Fibroblast of gingiva (primary cell): ENCODE measurements at regions not wholly inside any gene's neighbourhood (a gene's known extent, or its start where the extent isn't known, plus 50 kb on each side); places are given as distances from the start of the nearest gene placed in this dataset.

Experiments used
- DNase-seq: peaks from one replicate; pipeline ENCODE4 v3.0.0-alpha.2; 2011; ENCODE audit warnings: low read depth

DNA sequence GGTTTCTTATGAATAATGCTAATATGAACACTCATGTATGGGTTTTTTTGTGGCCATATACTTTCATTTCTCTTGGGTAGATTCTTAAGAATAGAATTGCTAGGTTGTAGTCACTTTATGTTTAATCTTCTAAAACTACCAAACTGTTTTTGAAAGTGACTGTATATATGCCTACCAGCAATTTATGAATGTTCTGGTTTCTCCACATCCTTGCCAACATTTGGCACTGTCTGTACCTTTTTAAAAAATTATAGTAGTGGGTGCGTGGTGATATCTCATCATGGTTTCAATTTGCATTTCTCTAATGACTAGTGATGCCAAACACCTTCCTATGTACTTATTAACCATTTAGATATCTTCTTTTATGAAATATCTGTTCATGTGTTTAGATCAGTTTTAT is 110.6 kb upstream of the RIOK3 start:
- DNase-seq, result no peak

DNA sequence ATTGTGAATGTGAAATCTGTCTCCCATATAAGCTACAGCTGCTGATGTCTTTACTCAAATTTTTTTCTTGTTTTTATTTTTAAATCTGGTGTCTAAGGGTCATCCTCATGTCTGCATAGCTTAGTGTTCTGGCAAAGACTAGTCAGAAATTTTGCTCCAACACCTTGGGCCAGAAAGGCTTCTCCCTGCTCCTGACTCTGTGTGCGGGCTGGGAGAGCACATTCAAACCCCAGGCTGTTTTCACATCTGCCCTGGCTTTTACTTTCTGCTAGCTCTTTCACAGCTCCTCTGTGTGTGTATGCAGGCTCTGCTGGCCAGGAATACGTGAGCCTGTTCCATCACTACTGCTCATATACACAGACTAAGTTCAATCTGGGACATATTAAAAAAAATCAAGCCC is 102.9 kb upstream of the RIOK3 start:
- DNase-seq, result no peak

DNA sequence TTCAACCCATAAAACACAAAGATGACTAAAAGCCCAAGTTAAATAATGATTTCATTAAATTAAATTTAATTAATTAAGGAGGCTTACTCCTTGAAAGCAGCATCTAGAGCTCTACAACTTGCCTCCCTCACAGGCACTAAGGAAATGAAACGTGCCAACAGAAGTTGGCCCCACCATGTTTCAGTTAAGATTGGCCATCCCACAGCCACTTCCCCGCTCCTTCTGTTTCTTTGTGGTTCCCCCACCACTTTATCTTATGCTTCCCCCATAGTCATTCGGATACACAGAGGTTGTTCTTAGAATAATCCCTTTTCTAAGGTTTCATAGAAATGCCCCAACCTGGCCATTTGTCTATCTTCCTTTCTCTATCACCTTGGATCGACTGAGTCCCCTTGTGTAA is 101.6 kb upstream of the RIOK3 start:
- DNase-seq, result no peak

DNA sequence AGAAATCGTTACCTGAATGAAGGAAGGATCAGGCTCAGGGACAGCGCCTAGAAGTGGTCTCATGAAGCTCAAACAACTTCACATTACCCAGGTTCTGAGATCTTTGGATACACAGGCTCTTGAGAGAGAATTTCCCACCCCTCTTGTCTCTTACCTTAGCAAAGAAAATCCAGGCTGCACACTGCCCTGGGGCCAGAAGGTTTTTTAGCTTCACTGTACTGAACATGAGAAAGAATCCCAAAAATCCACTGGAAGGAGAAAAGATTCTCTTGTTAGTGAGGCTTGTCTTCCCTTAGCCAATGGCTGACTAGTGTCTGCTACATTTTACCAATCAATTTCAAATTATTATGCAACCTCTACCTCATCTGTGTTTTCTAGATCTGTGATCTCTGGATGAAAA is 101.0 kb upstream of the RIOK3 start:
- DNase-seq, result no peak

DNA sequence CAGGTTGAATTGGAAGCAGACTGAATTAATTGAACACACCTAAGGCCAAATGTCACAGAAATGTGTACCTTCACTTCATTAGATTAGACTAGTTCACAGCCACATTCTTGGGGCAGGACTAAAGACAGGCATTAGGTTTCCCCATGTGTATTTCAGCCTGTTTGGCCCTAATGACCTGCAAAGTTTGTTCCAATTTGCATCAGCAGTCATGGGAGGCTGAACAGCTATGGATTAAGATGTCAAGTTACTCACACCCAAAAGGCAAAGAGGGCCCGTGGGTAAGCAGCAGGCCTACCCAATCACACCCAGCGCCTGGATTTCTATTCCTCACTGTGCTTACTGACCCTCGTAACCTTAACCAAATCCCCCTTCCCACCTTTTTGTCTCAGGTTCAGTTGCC is 99.6 kb upstream of the RIOK3 start:
- no peak for DNase-seq

DNA sequence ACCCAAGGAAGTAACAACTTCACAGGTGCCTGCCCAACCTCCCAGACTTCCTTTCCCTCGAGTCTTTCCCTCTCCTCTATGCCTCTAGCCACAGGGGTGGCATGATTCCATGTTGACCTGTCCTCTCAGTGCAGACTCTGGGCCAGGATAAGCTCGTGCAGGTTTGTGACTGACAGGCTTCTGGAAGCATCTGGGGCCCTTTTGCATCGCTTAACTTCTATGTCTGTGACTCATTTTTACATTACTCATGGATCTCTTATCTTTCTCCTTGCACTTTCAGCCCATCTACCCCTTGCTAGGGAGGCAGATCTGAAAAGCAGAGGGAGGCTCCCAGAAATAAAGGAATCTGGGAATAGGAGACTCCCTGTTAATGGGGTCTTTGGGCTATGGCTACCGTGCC is 98.5 kb upstream of the RIOK3 start:
- DNase-seq, result no peak

DNA sequence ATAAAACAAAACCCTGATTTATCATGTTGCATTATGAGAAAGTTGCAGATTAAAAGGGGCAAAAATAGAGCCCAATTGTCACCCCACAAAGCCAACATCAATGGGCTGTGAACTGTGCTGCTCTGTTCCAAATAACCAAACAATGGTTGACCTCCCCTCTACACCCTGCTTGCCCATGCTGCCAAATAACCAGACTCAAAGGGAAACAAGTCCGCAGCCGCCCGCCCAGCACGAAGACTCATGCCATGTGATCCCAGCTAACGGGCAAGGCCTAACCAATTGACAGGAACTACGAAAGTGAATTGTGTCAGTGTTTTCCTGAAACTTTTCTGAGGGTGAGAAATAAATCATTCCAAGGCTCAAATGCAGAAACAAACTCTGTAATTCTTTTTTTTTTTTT is 97.9 kb upstream of the RIOK3 start:
- DNase-seq, result no peak

DNA sequence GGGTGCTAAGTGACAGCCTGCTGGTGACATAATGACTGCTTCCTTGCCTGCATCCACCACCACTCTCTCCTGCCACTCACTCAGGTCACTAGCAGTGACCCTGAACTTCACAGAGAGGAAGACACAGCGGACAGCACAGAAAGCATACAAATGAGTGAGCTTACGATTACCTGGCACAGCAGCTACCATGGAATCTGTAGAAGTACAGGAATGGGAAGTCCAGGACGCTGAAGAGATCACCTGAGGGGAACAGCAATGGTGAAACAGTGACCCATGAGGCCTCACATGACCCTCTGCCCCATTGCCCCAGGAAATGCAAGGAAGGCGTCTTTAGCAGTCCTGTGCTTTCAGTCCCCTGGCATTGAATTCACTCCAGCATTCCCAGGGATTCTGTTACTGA is 96.7 kb upstream of the RIOK3 start:
- DNase-seq, result no peak

DNA sequence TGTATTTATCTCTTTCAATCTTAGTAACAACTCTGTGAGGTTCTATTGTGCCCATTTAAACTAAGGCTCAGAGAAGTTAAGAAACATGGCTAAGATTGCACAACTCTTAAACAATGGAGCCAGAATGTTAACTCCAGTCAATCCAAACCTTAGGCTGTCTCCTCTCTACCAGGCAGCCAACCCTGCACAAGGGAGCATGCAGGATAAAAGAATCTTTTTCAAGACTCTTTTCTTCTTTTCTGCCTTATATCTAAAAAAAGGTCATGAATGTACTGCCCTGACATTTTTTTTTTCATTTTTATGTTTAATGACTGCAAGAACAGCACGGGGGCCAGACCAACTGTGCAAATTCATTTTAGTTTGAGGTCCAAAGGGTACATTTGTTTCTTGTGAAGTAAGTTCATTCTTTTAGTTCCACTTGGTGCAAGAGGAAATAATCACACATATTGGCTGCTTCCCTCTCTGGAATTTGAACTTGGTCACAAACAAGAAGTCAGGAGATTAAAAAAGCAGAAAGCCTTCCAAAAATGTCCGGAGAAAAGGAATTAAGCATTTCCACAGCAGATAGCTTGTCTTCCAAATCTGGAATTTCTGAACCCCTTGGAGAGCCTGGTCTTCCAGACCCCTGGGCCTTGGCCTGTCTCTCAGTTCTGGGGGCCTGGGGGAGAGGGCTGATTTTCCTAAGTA is 96.0 kb upstream of the RIOK3 start:
- DNase-seq, result peak; percentile 85

DNA sequence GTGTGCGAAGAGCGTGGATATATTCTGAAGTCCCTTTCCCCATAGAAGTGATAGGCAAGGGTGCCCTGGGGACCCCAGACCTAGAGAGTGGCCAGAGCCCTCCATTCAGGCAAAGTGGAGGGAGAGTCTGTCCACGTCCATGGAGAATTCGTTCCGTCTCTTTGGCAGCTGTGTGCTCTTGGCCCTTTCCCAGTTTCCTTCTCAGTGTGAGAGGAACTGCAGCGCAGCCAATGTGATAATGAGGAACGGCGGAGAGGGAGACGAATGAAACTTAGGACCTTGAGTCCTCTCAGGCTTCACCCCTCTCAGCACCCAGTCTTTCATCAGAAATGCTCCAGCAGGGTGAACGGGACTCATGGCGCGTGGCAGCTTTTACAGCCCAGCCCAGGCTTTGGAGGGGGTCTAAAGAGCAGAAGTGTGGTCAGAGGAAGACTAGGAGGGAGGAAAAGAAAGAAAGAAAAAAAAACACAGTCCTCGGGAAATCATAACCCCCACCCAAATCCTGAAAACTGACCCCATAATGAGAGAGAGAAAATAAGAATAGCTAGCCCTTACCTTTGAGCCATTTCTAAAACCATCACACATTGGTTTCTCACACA is 95.0 kb upstream of the RIOK3 start:
- no peak for DNase-seq

DNA sequence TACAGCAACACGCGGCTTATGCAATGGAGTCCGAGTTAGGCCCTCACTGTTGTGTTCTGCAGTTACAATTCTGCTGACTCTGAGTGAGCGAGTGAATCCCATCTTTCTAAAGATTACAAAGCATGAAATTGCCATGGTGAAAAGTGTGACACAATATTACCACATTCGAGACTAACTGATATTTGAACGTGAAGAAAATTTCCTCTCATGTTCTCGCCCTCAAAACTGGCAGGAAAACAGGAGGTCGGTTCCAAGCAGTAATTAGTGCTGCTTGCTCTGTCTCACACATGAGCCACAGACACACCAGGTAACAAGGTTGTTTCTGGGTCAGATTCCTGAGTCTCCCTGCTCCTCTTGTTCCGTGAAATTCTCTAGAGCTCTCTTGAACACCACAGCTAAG is 93.7 kb upstream of the RIOK3 start:
- no peak for DNase-seq

DNA sequence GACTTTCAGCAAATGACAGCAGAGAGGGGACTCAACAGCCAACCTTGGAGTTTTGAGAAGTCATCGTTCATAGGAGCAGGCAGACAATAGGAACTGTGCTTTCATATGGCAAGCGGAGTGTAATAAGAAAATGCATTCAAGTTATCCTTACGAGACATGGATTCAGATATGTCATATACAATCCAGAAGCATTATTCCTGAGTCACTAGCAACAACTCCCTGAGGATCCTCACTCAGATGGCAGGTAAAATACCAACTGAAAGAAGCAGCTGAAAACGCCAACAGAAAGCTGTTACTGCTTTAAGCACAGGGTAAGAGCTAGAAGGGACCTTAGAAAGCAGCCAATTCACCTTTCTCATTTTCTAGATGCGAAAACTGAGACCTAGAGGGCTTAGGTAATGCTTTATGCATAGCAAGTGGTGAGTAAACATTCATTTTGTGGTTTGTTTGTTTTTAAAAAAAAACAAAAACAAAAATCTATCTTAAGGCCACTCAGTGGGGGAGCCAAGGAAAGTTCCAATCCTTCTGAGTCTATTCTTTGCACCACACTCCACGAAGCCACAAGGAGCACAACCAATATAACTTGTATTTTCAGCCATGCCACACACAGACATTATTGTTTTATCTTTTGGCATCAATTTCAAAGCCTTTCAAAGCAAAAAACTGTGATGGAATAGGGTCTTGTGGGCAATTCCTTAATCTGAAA is 89.1 kb upstream of the RIOK3 start:
- no peak for DNase-seq

DNA sequence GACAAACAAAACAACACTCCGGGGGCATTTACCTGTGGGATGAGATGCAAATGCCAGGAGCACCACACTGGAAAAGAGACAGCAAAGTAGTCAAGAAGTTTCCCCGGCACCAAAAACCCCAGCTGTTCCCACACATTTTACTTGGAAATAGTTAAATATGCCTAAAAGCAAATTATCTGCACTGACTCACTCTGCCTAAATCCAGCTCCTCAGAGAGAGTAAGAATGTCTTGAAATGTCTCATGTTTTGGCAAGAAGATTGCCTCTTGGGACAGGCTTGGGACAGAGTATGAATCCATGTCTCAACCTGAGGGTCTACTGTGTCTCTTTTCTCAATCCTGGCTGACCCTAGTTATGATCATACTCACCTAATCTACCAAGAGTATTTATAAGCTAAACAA is 87.5 kb upstream of the RIOK3 start:
- peak; percentile 78 for DNase-seq

DNA sequence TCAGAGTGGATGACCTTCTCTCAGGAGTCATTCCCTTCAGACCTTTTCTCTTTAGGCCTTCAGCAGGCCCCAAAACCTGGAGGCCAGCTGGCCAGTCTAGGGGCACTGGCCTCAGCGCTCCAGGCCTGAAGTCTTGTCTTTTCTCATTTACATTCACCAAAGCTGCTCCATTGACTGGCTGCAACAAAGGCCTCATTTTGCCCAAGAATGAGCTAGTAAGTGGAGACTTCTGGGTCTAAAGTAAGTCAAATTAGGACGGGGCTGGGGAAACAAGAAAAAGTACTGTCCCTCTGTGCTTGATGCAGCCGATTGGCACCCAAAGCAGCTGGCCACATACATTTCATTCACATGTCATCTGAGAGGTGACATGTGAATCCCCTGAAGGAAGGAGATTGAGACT is 83.8 kb upstream of the RIOK3 start:
- no peak for DNase-seq

DNA sequence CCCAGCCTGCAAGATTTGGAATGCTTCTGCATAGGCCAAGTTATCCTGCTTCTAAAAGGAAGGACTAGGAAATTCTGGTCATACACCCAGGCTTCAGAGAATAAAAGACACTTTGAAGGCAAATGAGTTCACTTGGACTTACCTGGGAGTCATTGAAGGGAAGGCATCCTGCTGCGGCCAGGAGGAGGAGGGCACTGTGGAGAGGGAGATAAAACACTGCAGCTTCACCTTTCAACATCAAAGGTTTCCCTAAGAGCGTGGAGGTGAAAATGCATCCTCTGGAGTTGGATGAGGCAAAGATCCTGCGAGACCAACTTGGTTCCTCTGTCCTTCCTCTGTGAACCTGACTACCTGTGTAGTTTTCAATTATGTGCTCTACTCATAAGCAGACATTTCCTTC is 79.5 kb upstream of the RIOK3 start:
- no peak for DNase-seq

DNA sequence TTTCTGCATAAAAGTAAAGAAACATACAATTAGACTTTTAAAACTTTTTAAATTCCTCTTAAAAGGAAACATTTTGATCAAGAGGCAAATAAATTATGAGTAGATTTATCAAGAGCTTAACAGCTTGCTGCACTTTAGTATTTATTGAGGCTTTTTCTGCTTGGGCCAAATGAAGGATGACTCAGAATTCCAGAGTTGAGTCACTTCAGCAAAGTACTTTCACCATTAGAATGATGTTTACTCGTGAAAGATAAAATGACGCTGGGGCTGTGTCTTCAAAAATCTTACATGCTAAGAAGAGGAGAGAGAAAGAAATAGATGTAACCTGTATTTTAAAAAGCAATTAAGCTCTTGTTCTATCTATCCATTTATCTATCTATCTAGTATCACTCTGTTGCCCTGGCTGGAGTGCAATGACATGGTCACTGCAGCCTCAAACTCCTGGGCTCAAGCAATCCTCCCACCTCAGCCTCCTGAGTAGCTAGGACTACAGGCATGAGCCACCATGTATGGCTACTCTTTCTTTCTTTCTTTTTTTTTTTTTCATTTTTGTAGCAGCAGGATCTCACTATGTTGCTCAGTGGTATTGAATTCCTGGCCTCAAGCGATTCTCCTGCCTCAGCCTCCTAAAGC is 75.3 kb upstream of the RIOK3 start:
- peak; percentile 76 for DNase-seq

DNA sequence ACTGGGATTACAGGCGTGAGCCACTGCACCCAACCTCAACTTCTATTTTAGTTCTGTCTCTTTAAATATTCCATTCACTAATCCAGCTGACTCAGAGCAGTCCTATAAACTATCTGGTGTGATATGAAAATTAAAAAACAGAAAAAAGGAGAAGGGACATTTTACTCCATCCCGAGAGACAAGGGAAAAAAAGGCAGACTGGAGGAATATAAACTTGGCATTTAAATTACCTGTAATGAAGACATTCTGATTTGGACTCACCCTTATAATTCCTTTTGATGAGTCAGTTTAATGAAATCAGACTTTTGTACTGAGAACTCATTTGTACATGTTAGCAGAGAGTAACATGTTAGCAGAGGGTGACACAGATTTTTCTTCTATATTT is 74.8 kb upstream of the RIOK3 start:
- no peak for DNase-seq

DNA sequence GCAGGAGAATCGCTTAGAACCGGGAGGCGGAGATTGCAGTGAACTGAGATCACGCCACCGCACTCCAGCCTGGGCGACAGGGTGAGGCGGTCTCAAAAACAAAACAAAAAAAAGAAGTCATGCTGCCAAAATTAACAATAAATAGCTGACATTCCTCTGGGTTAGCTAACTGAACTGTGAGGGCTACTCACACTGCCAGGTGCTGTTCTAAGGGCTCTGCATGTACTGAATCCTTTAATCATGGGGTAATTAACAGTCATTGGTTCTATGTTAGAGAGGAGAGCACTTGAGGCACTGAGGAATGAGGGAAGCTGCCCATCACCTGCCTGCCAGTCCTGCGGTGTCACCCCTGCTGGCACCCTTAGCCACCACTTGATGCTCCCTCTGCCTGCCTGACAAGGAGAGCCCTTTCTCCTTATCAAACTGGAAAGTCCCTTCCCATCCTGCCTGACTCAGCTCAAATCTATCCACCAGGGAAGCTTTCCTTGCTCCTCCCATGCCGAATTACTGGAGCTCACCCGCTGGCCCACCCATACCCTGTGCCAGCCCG is 73.0 kb upstream of the RIOK3 start:
- no peak for DNase-seq

DNA sequence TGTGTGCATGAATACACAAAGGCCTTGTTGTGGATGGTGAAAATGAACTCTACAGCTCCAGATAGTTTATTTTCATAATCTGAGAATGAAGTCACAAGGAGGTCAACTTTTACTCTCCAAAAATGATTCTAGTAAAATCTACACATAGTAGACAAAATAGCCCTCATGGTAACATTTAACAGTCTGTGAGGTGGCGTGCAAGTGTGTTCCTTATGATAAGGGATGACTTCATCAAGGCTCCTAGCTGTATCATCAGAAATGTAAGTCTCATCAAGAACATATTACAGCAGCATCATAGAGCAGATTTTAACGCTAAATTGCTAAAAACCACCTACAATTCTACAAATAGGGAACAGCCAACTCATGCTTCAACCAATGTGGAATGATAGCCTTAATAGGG is 72.3 kb upstream of the RIOK3 start:
- DNase-seq, result no peak

DNA sequence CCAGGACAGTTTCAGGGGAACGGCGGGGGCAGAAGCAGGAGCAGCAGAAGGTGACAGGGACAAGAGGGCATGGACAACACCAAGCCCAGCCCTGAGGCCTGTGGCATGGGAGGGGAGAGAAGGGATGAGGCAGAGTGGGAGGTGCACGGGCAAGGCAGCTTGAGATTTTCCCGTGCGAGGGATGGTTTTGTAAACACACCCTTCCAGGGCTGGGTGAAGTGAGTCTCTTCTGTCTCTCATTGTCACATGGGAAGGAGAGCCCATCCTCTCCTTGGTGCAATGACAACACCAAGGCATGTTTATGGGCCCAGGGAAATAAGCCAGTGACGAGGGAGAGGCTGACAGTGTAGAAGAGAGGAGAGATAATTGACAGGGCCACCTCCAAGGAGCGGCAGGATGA is 69.6 kb upstream of the RIOK3 start:
- DNase-seq, result no peak

DNA sequence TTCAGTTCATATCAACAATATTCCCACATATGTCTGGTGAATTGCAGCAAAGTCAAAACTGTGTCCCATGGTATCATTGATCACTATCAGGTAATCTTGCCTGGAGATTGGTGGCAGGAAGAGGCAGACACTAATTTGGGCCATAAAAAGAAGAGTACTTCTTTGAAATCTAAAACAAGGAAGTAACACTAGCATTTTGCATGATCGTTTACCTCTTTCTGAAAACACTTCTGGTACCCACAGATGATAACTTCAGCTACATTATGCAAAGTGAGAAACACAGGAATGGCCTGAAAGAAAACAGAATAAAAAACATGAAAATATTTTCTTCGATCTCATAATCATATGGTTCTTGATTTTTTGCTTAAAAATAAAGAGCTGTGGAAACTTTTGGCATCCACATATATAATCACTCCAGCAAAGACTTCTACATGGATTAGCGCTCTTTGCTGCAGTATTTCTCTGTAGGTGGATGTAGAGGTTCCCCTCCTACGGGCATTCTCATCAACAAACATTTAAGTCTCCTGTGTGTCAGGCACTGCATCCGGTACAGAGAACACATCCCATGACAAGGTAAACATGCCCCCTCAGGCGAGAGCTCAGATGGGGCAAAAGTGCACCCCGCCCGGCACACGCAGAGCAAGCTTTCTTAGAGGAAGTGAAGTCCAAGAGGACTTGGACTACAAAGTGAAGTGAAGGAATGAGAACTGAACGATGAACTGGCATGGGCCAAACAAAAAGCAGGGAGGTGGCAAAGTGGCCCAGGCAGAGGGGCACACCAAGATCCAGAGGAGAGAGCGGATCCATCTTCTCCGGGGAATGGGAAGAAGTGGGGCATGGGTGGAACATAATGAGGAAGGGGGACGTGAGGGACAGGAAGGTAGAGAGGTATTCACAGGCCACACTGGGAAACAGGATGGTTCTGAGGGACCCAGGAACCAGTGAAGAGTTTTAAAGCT is 68.0 kb upstream of the RIOK3 start:
- no peak for DNase-seq

DNA sequence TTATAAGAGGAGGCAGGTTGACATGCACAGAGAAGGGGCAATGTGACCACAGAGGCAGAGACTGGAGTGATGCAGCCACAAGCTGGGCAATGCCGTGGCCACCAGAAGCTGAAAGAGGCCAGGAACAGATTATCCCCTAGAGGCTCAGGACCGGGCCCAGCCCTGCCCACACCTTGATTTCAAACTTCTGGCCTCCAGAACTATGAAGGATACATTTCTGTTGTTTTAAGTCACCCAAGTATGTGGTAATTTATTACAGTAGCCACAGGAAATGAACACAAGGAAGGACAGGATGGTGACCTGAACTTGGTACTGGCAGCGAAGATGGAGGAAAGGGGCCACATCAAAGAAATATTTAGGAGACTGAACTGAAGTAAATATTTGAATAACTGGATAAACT is 66.8 kb upstream of the RIOK3 start:
- no peak for DNase-seq
